LoVo (cell line): ENCODE measurements at regions not wholly inside any gene's neighbourhood (a gene's known extent, or its start where the extent isn't known, plus 50 kb on each side); places are given as distances from the start of the nearest gene placed in this dataset.
"Not testable (repeated sequence)": the region's sequence is repeated elsewhere in the genome, so short reads cannot be mapped to it uniquely, and the experiment has no call there.

Experiments
- DNase-seq: peaks from one replicate; pipeline ENCODE4 v3.0.0-alpha.2; 2016; ENCODE audit warnings: low spot score

- DNase-seq = not testable (repeated sequence)
Observed at GRCh38 chr2:111366641-111367029, 245.9 kb downstream of the BCL2L11 start.

- DNase-seq = not testable (repeated sequence)
Observed at GRCh38 chr2:111367080-111367479, 246.4 kb downstream of the BCL2L11 start.

- not testable (repeated sequence) for DNase-seq
Observed at GRCh38 chr2:111367871-111368270, 247.2 kb downstream of the BCL2L11 start.

GRCh38 chr2:111368288-111368687 is 247.6 kb downstream of the BCL2L11 start:
- DNase-seq = not testable (repeated sequence)

- DNase-seq = not testable (repeated sequence)
Observed at GRCh38 chr2:111373060-111373459, 252.3 kb downstream of the BCL2L11 start.

GRCh38 chr2:111373989-111374388 is 253.3 kb downstream of the BCL2L11 start:
- not testable (repeated sequence) for DNase-seq

- DNase-seq = not testable (repeated sequence)
Observed at GRCh38 chr2:111374734-111375133, 254.0 kb downstream of the BCL2L11 start.

GRCh38 chr2:111375320-111375883 is 254.7 kb downstream of the BCL2L11 start:
- DNase-seq = not testable (repeated sequence)

- not testable (repeated sequence) for DNase-seq
Observed at GRCh38 chr2:111376272-111376970, 255.7 kb downstream of the BCL2L11 start.

GRCh38 chr2:111376971-111377352 is 256.2 kb downstream of the BCL2L11 start:
- DNase-seq = not testable (repeated sequence)

- DNase-seq = not testable (repeated sequence)
Observed at GRCh38 chr2:111377386-111377959, 256.8 kb downstream of the BCL2L11 start.

- DNase-seq = not testable (repeated sequence)
Observed at GRCh38 chr2:111378348-111378747, 257.6 kb downstream of the BCL2L11 start.

- DNase-seq = not testable (repeated sequence)
Observed at GRCh38 chr2:111380733-111381439, 260.2 kb downstream of the BCL2L11 start.

GRCh38 chr2:111381530-111382306 is 261.0 kb downstream of the BCL2L11 start:
- DNase-seq = not testable (repeated sequence)

- not testable (repeated sequence) for DNase-seq
Observed at GRCh38 chr2:111382507-111382906, 261.8 kb downstream of the BCL2L11 start.

- not testable (repeated sequence) for DNase-seq
Observed at GRCh38 chr2:111383311-111383710, 262.6 kb downstream of the BCL2L11 start.

GRCh38 chr2:111385226-111385957 is 264.7 kb downstream of the BCL2L11 start:
- not testable (repeated sequence) for DNase-seq

GRCh38 chr2:111390605-111391004 is 269.9 kb downstream of the BCL2L11 start:
- not testable (repeated sequence) for DNase-seq

GRCh38 chr2:111395350-111396128 is 274.8 kb downstream of the BCL2L11 start:
- not testable (repeated sequence) for DNase-seq

- not testable (repeated sequence) for DNase-seq
Observed at GRCh38 chr2:111400598-111401253, 280.0 kb downstream of the BCL2L11 start.
